HEK293 (cell line): ENCODE measurements at regions not wholly inside any gene's neighbourhood (a gene's known extent, or its start where the extent isn't known, plus 50 kb on each side); places are given as distances from the start of the nearest gene placed in this dataset.

Source experiments
- GLIS1 ChIP-seq: fragments of 450-650 bp; formaldehyde crosslinking; IDR thresholded peaks from 2 replicates; pipeline ENCODE4 v1.5.1; 2016; ENCODE audit warnings: missing biosample characterization, missing genetic modification characterization
- SALL2 ChIP-seq: fragments of 450-650 bp; formaldehyde crosslinking; IDR thresholded peaks from 2 replicates; pipeline ENCODE4 v1.5.0; 2017; ENCODE audit warnings: missing biosample characterization, mild to moderate bottlenecking, missing genetic modification characterization, borderline replicate concordance
- SCRT1 ChIP-seq: fragments of 450-650 bp; formaldehyde crosslinking; IDR thresholded peaks from 2 replicates; pipeline ENCODE4 v1.5.1; 2016; ENCODE audit warnings: missing biosample characterization, missing genetic modification characterization, borderline replicate concordance
- SP7 ChIP-seq: fragments of 450-650 bp; formaldehyde crosslinking; IDR thresholded peaks from 2 replicates; pipeline ENCODE4 v1.5.1; 2016; ENCODE audit warnings: missing biosample characterization, missing genetic modification characterization
- ZBTB17 ChIP-seq: fragments of 450-650 bp; formaldehyde crosslinking; IDR thresholded peaks from 2 replicates; pipeline ENCODE4 v1.5.1; 2016; ENCODE audit warnings: missing biosample characterization, missing genetic modification characterization
- ZBTB20 ChIP-seq: fragments of 450-650 bp; formaldehyde crosslinking; IDR thresholded peaks from 2 replicates; pipeline ENCODE4 v1.5.1; 2016; ENCODE audit warnings: missing biosample characterization, missing genetic modification characterization
- ZFP41 ChIP-seq: fragments of 450-650 bp; formaldehyde crosslinking; IDR thresholded peaks from 2 replicates; pipeline ENCODE4 v1.5.1; 2016; ENCODE audit warnings: missing biosample characterization, missing genetic modification characterization, borderline replicate concordance
- ZNF10 ChIP-seq: fragments of 450-650 bp; formaldehyde crosslinking; IDR thresholded peaks from 2 replicates; pipeline ENCODE4 v1.5.1; 2017; ENCODE audit warnings: missing biosample characterization, missing genetic modification characterization
- ZNF146 ChIP-seq: fragments of 450-650 bp; formaldehyde crosslinking; IDR thresholded peaks from 2 replicates; pipeline ENCODE4 v1.5.1; 2016; ENCODE audit warnings: missing biosample characterization, missing genetic modification characterization
- ZNF23 ChIP-seq: fragments of 450-650 bp; formaldehyde crosslinking; IDR thresholded peaks from 2 replicates; pipeline ENCODE4 v1.5.1; 2016; ENCODE audit warnings: missing biosample characterization, missing genetic modification characterization, borderline replicate concordance
- ZNF266 ChIP-seq: fragments of 450-650 bp; formaldehyde crosslinking; IDR thresholded peaks from 2 replicates; pipeline ENCODE4 v1.5.1; 2016; ENCODE audit warnings: missing biosample characterization, missing genetic modification characterization, low read depth
- ZNF302 ChIP-seq: fragments of 450-650 bp; formaldehyde crosslinking; IDR thresholded peaks from 2 replicates; pipeline ENCODE4 v1.5.1; 2016; ENCODE audit warnings: missing biosample characterization, missing genetic modification characterization, low read depth
- ZNF473 ChIP-seq: fragments of 450-650 bp; formaldehyde crosslinking; IDR thresholded peaks from 2 replicates; pipeline ENCODE4 v1.5.1; 2017; ENCODE audit warnings: missing biosample characterization, missing genetic modification characterization
- ZNF501 ChIP-seq: fragments of 450-650 bp; formaldehyde crosslinking; IDR thresholded peaks from 2 replicates; pipeline ENCODE4 v1.5.1; 2016; ENCODE audit warnings: missing biosample characterization, missing genetic modification characterization
- ZNF561 ChIP-seq: fragments of 450-650 bp; IDR thresholded peaks from 2 replicates; pipeline ENCODE4 v1.5.1; 2018; ENCODE audit warnings: missing biosample characterization, missing genetic modification characterization, borderline replicate concordance
- ZNF600 ChIP-seq: fragments of 450-650 bp; formaldehyde crosslinking; IDR thresholded peaks from 2 replicates; pipeline ENCODE4 v1.5.1; 2016; ENCODE audit warnings: missing biosample characterization, missing genetic modification characterization
- ZNF677 ChIP-seq: fragments of 450-650 bp; IDR thresholded peaks from 2 replicates; pipeline ENCODE4 v1.5.0; 2018; ENCODE audit warnings: missing biosample characterization, mild to moderate bottlenecking, missing genetic modification characterization, moderate library complexity
- ZNF707 ChIP-seq: fragments of 450-650 bp; formaldehyde crosslinking; IDR thresholded peaks from 2 replicates; pipeline ENCODE4 v1.5.1; 2016; ENCODE audit warnings: missing biosample characterization, missing genetic modification characterization
- TF ChIP-seq, protein P1 (sequence below): fragments of 450-650 bp; formaldehyde crosslinking; IDR thresholded peaks from 2 replicates; pipeline ENCODE4 v1.5.1; 2016; ENCODE audit warnings: missing biosample characterization, missing genetic modification characterization
- TF ChIP-seq, protein P2 (sequence below): fragments of 450-650 bp; formaldehyde crosslinking; IDR thresholded peaks from 2 replicates; pipeline ENCODE4 v1.5.1; 2017; ENCODE audit warnings: missing biosample characterization, missing genetic modification characterization
- TF ChIP-seq, protein P3 (sequence below): fragments of 450-650 bp; formaldehyde crosslinking; IDR thresholded peaks from 2 replicates; pipeline ENCODE4 v1.5.1; 2016; ENCODE audit warnings: missing biosample characterization, missing genetic modification characterization
- TF ChIP-seq, protein P4 (sequence below): fragments of 450-650 bp; IDR thresholded peaks from 2 replicates; pipeline ENCODE4 v1.5.1; 2018; ENCODE audit warnings: missing biosample characterization, missing genetic modification characterization
- TF ChIP-seq, protein P5 (sequence below): fragments of 450-650 bp; formaldehyde crosslinking; IDR thresholded peaks from 2 replicates; pipeline ENCODE4 v1.5.1; 2017; ENCODE audit warnings: missing biosample characterization, missing genetic modification characterization
- TF ChIP-seq, protein P6 (sequence below): fragments of 450-650 bp; formaldehyde crosslinking; optimal IDR thresholded peaks from 2 replicates; pipeline ENCODE3; 2016; ENCODE audit warnings: missing biosample characterization, mild to moderate bottlenecking, missing genetic modification characterization
- TF ChIP-seq, protein P7 (sequence below): fragments of 450-650 bp; formaldehyde crosslinking; IDR thresholded peaks from 2 replicates; pipeline ENCODE4 v1.5.1; 2016; ENCODE audit warnings: missing biosample characterization, missing genetic modification characterization
- TF ChIP-seq, protein P8 (sequence below): fragments of 450-650 bp; formaldehyde crosslinking; IDR thresholded peaks from 2 replicates; pipeline ENCODE4 v1.5.1; 2016; ENCODE audit warnings: missing biosample characterization, missing genetic modification characterization

DNA sequence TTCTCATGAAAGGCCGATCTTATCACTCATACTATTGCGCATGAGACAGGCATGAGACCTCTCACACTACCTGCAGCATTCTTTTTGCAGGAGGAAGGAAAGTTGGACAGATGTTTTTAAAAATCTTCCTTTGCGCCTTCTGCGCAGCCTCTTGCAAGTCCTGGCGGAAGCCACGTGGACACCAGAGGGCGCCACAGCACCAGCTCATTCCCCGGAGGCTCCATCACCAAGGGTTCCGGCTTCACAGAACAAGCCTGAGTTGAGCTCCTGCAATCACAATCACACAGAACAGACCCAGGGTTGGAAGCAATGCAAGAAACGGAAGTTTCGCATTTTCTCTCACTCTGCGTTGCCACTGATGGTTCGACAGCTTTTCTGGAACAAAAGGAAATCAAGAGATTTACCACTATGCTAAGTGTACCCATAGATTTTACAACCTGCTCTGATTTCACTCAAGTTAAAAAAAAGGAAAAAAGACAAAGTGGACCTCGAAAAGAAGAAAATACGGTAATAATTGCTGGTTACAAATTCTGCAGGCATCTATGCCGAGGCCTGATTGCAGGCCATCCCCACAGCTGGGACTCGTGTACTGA is 304.7 kb upstream of the MSX2 start (continued):
- TF ChIP-seq, protein P1, sequence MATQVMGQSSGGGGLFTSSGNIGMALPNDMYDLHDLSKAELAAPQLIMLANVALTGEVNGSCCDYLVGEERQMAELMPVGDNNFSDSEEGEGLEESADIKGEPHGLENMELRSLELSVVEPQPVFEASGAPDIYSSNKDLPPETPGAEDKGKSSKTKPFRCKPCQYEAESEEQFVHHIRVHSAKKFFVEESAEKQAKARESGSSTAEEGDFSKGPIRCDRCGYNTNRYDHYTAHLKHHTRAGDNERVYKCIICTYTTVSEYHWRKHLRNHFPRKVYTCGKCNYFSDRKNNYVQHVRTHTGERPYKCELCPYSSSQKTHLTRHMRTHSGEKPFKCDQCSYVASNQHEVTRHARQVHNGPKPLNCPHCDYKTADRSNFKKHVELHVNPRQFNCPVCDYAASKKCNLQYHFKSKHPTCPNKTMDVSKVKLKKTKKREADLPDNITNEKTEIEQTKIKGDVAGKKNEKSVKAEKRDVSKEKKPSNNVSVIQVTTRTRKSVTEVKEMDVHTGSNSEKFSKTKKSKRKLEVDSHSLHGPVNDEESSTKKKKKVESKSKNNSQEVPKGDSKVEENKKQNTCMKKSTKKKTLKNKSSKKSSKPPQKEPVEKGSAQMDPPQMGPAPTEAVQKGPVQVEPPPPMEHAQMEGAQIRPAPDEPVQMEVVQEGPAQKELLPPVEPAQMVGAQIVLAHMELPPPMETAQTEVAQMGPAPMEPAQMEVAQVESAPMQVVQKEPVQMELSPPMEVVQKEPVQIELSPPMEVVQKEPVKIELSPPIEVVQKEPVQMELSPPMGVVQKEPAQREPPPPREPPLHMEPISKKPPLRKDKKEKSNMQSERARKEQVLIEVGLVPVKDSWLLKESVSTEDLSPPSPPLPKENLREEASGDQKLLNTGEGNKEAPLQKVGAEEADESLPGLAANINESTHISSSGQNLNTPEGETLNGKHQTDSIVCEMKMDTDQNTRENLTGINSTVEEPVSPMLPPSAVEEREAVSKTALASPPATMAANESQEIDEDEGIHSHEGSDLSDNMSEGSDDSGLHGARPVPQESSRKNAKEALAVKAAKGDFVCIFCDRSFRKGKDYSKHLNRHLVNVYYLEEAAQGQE, result no peak
- TF ChIP-seq ZNF10 (tag by site-specific recombination), result peak; percentile 70; the same call in 1 of the 2 replicates
- TF ChIP-seq ZBTB20 (tag by site-specific recombination), result no peak
- 0 out of 2 replicates have a peak, but pooled peaks have one; percentile 39 for TF ChIP-seq SP7 (tag by site-specific recombination)
- TF ChIP-seq ZBTB17, result peak; percentile 60; the same call in 1 of the 2 replicates
- TF ChIP-seq, protein P2, sequence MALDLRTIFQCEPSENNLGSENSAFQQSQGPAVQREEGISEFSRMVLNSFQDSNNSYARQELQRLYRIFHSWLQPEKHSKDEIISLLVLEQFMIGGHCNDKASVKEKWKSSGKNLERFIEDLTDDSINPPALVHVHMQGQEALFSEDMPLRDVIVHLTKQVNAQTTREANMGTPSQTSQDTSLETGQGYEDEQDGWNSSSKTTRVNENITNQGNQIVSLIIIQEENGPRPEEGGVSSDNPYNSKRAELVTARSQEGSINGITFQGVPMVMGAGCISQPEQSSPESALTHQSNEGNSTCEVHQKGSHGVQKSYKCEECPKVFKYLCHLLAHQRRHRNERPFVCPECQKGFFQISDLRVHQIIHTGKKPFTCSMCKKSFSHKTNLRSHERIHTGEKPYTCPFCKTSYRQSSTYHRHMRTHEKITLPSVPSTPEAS (tag by site-specific recombination), result peak; percentile 11; the same call in 1 of the 2 replicates
- TF ChIP-seq ZFP41, result no peak
- no peak for TF ChIP-seq SCRT1 (tag by site-specific recombination)
- no peak for TF ChIP-seq GLIS1 (tag by site-specific recombination)
- TF ChIP-seq, protein P3, sequence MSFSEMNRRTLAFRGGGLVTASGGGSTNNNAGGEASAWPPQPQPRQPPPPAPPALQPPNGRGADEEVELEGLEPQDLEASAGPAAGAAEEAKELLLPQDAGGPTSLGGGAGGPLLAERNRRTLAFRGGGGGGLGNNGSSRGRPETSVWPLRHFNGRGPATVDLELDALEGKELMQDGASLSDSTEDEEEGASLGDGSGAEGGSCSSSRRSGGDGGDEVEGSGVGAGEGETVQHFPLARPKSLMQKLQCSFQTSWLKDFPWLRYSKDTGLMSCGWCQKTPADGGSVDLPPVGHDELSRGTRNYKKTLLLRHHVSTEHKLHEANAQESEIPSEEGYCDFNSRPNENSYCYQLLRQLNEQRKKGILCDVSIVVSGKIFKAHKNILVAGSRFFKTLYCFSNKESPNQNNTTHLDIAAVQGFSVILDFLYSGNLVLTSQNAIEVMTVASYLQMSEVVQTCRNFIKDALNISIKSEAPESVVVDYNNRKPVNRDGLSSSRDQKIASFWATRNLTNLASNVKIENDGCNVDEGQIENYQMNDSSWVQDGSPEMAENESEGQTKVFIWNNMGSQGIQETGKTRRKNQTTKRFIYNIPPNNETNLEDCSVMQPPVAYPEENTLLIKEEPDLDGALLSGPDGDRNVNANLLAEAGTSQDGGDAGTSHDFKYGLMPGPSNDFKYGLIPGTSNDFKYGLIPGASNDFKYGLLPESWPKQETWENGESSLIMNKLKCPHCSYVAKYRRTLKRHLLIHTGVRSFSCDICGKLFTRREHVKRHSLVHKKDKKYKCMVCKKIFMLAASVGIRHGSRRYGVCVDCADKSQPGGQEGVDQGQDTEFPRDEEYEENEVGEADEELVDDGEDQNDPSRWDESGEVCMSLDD (tag by site-specific recombination), result no peak
- no peak for TF ChIP-seq ZNF146 (tag by site-specific recombination)
- peak; percentile 82 for TF ChIP-seq ZNF600
- TF ChIP-seq ZNF266 (tag by site-specific recombination), result no peak
- TF ChIP-seq, protein P4, sequence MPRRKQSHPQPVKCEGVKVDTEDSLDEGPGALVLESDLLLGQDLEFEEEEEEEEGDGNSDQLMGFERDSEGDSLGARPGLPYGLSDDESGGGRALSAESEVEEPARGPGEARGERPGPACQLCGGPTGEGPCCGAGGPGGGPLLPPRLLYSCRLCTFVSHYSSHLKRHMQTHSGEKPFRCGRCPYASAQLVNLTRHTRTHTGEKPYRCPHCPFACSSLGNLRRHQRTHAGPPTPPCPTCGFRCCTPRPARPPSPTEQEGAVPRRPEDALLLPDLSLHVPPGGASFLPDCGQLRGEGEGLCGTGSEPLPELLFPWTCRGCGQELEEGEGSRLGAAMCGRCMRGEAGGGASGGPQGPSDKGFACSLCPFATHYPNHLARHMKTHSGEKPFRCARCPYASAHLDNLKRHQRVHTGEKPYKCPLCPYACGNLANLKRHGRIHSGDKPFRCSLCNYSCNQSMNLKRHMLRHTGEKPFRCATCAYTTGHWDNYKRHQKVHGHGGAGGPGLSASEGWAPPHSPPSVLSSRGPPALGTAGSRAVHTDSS (tag by site-specific recombination), result no peak
- TF ChIP-seq ZNF677 (tag by site-specific recombination), result no peak
- TF ChIP-seq ZNF23 (tag by site-specific recombination), result no peak
- TF ChIP-seq, protein P5, sequence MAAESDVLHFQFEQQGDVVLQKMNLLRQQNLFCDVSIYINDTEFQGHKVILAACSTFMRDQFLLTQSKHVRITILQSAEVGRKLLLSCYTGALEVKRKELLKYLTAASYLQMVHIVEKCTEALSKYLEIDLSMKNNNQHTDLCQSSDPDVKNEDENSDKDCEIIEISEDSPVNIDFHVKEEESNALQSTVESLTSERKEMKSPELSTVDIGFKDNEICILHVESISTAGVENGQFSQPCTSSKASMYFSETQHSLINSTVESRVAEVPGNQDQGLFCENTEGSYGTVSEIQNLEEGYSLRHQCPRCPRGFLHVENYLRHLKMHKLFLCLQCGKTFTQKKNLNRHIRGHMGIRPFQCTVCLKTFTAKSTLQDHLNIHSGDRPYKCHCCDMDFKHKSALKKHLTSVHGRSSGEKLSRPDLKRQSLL (tag by site-specific recombination), result peak; percentile 97
- TF ChIP-seq ZNF302 (tag by site-specific recombination), result no peak
- no peak for TF ChIP-seq ZNF707 (tag by site-specific recombination)
- TF ChIP-seq, protein P6, sequence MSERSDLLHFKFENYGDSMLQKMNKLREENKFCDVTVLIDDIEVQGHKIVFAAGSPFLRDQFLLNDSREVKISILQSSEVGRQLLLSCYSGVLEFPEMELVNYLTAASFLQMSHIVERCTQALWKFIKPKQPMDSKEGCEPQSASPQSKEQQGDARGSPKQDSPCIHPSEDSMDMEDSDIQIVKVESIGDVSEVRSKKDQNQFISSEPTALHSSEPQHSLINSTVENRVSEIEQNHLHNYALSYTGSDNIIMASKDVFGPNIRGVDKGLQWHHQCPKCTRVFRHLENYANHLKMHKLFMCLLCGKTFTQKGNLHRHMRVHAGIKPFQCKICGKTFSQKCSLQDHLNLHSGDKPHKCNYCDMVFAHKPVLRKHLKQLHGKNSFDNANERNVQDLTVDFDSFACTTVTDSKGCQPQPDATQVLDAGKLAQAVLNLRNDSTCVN (tag by site-specific recombination), result peak; percentile 6
- peak; percentile 58 for TF ChIP-seq ZNF501 (tag by site-specific recombination)
- TF ChIP-seq ZNF473 (tag by site-specific recombination), result no peak
- TF ChIP-seq, protein P7, sequence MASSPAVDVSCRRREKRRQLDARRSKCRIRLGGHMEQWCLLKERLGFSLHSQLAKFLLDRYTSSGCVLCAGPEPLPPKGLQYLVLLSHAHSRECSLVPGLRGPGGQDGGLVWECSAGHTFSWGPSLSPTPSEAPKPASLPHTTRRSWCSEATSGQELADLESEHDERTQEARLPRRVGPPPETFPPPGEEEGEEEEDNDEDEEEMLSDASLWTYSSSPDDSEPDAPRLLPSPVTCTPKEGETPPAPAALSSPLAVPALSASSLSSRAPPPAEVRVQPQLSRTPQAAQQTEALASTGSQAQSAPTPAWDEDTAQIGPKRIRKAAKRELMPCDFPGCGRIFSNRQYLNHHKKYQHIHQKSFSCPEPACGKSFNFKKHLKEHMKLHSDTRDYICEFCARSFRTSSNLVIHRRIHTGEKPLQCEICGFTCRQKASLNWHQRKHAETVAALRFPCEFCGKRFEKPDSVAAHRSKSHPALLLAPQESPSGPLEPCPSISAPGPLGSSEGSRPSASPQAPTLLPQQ (tag by site-specific recombination), result peak; percentile 77
- TF ChIP-seq ZNF561 (tag by site-specific recombination), result peak; percentile 58; the same call in 1 of the 2 replicates
- no peak for TF ChIP-seq SALL2 (tag by site-specific recombination)
- TF ChIP-seq, protein P8, sequence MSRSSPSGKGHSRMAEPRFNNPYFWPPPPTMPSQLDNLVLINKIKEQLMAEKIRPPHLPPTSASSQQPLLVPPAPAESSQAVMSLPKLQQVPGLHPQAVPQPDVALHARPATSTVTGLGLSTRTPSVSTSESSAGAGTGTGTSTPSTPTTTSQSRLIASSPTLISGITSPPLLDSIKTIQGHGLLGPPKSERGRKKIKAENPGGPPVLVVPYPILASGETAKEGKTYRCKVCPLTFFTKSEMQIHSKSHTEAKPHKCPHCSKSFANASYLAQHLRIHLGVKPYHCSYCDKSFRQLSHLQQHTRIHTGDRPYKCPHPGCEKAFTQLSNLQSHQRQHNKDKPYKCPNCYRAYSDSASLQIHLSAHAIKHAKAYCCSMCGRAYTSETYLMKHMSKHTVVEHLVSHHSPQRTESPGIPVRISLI, result no peak
